ENCODE measurements at regions not wholly inside any gene's neighbourhood (a gene's known extent, or its start where the extent isn't known, plus 50 kb on each side); places are given as distances from the start of the nearest gene placed in this dataset.

GRCh38 chr10:113458451-113458850, 94.4 kb upstream of the HABP2 start:
- Histone ChIP-seq H3K9me3 (ENCODE audit: control insufficient read depth, insufficient read depth, low read depth, low read length) (no peaks in the 10 kb centered on the region), H3K4me2 (ENCODE audit: extremely low read depth, insufficient read depth, low read length) (no peak overlapping the region), H3K79me2 (ENCODE audit: control insufficient read depth, insufficient read depth, low read length) (no peaks in the 10 kb centered on the region), H3K4me1 (ENCODE audit: control insufficient read depth, extremely low read depth, insufficient read depth, low read length) (no peaks in the 10 kb centered on the region), H3K4me3 (replicated peaks in 1 of 4; ENCODE audit: control extremely low read depth in 1 of 4, insufficient read depth in 1 of 4, low read depth in 3 of 4, low read length in 4 of 4) (no peak overlapping the region), H2AFZ (ENCODE audit: low read length) (no peak overlapping the region), H3K27ac (ENCODE audit: insufficient read depth, low read length) (no peak overlapping the region), H3K36me3 (ENCODE audit: control insufficient read depth, insufficient read depth, low read length) (no peaks in the 10 kb centered on the region), H4K20me1 (ENCODE audit: control insufficient read depth, extremely low read depth, insufficient read depth, low read length) (no peaks in the 10 kb centered on the region), H3K27me3 (ENCODE audit: control insufficient read depth, insufficient read depth, low read length) (no peaks in the 10 kb centered on the region), H3K9ac (ENCODE audit: insufficient read depth, low read length) (no peak overlapping the region)
- DNase-seq (ENCODE audit: low read depth in 2 of 2) = no peak
- TF ChIP-seq CTCF (conservative IDR thresholded peaks at IDR 0.05 in 1 of 2, IDR thresholded peaks at IDR 0.05 in 1 of 2; ENCODE audit: low read depth in 1 of 2, low read length in 2 of 2) (no peak), EZH2 (IDR thresholded peaks at IDR 0.05; ENCODE audit: low read length, missing control alignments) (no peak)

- Histone ChIP-seq H2AFZ (ENCODE audit: low read length) (no peak overlapping the region), H3K27me3 (ENCODE audit: control insufficient read depth, insufficient read depth, low read length) (no peaks in the 10 kb centered on the region), H3K4me3 (replicated peaks in 1 of 4; ENCODE audit: control extremely low read depth in 1 of 4, insufficient read depth in 1 of 4, low read depth in 3 of 4, low read length in 4 of 4) (no peak overlapping the region), H3K36me3 (ENCODE audit: control insufficient read depth, insufficient read depth, low read length) (no peaks in the 10 kb centered on the region), H3K9ac (ENCODE audit: insufficient read depth, low read length) (no peak overlapping the region), H3K4me1 (ENCODE audit: control insufficient read depth, extremely low read depth, insufficient read depth, low read length) (no peaks in the 10 kb centered on the region), H3K9me3 (ENCODE audit: control insufficient read depth, insufficient read depth, low read depth, low read length) (no peaks in the 10 kb centered on the region), H4K20me1 (ENCODE audit: control insufficient read depth, extremely low read depth, insufficient read depth, low read length) (no peaks in the 10 kb centered on the region), H3K79me2 (ENCODE audit: control insufficient read depth, insufficient read depth, low read length) (no peaks in the 10 kb centered on the region), H3K27ac (ENCODE audit: insufficient read depth, low read length) (no peak overlapping the region), H3K4me2 (ENCODE audit: extremely low read depth, insufficient read depth, low read length) (no peak overlapping the region)
- no peak for DNase-seq (ENCODE audit: low read depth in 2 of 2)
- TF ChIP-seq CTCF (conservative IDR thresholded peaks at IDR 0.05 in 1 of 2, IDR thresholded peaks at IDR 0.05 in 1 of 2; ENCODE audit: low read depth in 1 of 2, low read length in 2 of 2) (no peak), EZH2 (IDR thresholded peaks at IDR 0.05; ENCODE audit: low read length, missing control alignments) (no peak)
These were observed 93.9 kb upstream of the HABP2 start for GRCh38 chr10:113458944-113459343.

GRCh38 chr10:113459626-113460280, 93.1 kb upstream of the HABP2 start:
- no peak for TF ChIP-seq CTCF (conservative IDR thresholded peaks at IDR 0.05 in 1 of 2, IDR thresholded peaks at IDR 0.05 in 1 of 2; ENCODE audit: low read depth in 1 of 2, low read length in 2 of 2)
- TF ChIP-seq EZH2 (IDR thresholded peaks at IDR 0.05; ENCODE audit: low read length, missing control alignments) = no peak
- no peak overlapping the region for H3K4me2 ChIP-seq (ENCODE audit: extremely low read depth, insufficient read depth, low read length)
- H3K27me3 ChIP-seq (ENCODE audit: control insufficient read depth, insufficient read depth, low read length) = no peaks in the 10 kb centered on the region
- H3K27ac ChIP-seq (ENCODE audit: insufficient read depth, low read length) = no peak overlapping the region
- H2AFZ ChIP-seq (ENCODE audit: low read length) = no peak overlapping the region
- no peak overlapping the region for H3K4me3 ChIP-seq (replicated peaks in 1 of 4; ENCODE audit: control extremely low read depth in 1 of 4, insufficient read depth in 1 of 4, low read depth in 3 of 4, low read length in 4 of 4)
- H3K9ac ChIP-seq (ENCODE audit: insufficient read depth, low read length) = no peak overlapping the region
- H3K36me3 ChIP-seq (ENCODE audit: control insufficient read depth, insufficient read depth, low read length) = no peaks in the 10 kb centered on the region
- H3K9me3 ChIP-seq (ENCODE audit: control insufficient read depth, insufficient read depth, low read depth, low read length) = no peaks in the 10 kb centered on the region
- no peaks in the 10 kb centered on the region for H4K20me1 ChIP-seq (ENCODE audit: control insufficient read depth, extremely low read depth, insufficient read depth, low read length)
- H3K4me1 ChIP-seq (ENCODE audit: control insufficient read depth, extremely low read depth, insufficient read depth, low read length) = no peaks in the 10 kb centered on the region
- H3K79me2 ChIP-seq (ENCODE audit: control insufficient read depth, insufficient read depth, low read length) = no peaks in the 10 kb centered on the region
- DNase-seq (ENCODE audit: low read depth in 2 of 2) = no peak

Measured in fibroblast of lung (primary cell).